ENCODE measurements at regions not wholly inside any gene's neighbourhood (a gene's known extent, or its start where the extent isn't known, plus 50 kb on each side); places are given as distances from the start of the nearest gene placed in this dataset.
A peak's percentile ranks its signal among the peaks of the same experiment; 100 is the strongest.

- Histone ChIP-seq H3K36me3 (ENCODE audit: low read depth) (no peaks in the 10 kb centered on the region), H3K4me1 (ENCODE audit: low read depth) (peaks cover 10% of the 10 kb centered on the region), H3K4me3 (no peak overlapping the region), H3K9me3 (no peaks in the 10 kb centered on the region)
- ATAC-seq (peak; percentile 65), DNase-seq (peak in 1 of 3 donors; percentile 14)
- TF ChIP-seq, protein P1, sequence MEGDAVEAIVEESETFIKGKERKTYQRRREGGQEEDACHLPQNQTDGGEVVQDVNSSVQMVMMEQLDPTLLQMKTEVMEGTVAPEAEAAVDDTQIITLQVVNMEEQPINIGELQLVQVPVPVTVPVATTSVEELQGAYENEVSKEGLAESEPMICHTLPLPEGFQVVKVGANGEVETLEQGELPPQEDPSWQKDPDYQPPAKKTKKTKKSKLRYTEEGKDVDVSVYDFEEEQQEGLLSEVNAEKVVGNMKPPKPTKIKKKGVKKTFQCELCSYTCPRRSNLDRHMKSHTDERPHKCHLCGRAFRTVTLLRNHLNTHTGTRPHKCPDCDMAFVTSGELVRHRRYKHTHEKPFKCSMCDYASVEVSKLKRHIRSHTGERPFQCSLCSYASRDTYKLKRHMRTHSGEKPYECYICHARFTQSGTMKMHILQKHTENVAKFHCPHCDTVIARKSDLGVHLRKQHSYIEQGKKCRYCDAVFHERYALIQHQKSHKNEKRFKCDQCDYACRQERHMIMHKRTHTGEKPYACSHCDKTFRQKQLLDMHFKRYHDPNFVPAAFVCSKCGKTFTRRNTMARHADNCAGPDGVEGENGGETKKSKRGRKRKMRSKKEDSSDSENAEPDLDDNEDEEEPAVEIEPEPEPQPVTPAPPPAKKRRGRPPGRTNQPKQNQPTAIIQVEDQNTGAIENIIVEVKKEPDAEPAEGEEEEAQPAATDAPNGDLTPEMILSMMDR (IDR thresholded peaks at IDR 0.05) = no peak
- intact Hi-C loops (cut with DNase I, micrococcal nuclease) = no loop called here
These were observed 89.0 kb downstream of the TEX29 start for GRCh38 chr13:111409413-111409812.

DNA sequence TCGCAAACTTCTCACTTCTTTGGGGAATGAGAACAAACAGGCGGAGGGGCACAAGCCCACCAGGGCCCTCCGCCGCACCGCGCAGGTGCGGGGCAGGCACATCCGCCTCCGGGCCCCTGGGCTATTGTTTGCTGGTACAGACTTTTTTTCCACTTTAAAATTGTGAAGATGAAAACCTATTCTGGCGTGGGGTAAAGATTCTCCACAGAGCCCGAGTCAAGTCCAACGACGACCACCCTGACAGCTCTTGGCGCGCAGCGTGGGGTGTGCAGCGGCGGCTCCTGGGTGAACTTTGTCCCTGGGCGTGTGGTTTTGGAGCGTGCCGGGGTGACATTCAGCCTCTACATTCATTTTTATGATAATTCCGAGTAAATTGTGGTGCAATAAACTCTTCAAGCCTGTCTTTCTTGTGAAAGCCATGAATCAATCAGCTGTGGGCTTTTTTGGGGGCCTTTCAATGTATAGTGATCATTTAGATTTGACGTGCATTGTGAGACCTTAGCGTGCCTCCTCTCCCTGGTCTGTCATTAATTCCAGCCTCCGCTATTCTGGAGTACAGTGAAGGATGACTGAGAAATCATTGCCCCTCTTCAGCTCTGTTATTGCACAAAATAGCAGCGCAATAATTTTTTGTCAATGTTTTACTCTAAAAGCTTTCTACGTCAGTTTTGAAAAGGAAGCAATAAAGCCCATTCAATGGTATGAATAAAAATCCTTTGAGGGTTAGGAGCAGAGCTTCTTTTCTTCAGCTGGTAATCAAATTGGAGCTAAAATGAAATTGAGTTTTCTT is 90.0 kb downstream of the TEX29 start:
- Histone ChIP-seq H3K9me3 (no peaks in the 10 kb centered on the region), H3K36me3 (ENCODE audit: low read depth) (no peaks in the 10 kb centered on the region), H3K4me1 (ENCODE audit: low read depth) (peaks cover 10% of the 10 kb centered on the region), H3K4me3 (no peak overlapping the region)
- ATAC-seq (no peak), DNase-seq (peak in 1 of 3 donors; percentile 19)
- TF ChIP-seq, protein P1 (IDR thresholded peaks at IDR 0.05) = no peak
- intact Hi-C loops (cut with DNase I, micrococcal nuclease) = no loop called here

- ATAC-seq = no peak
- no peak overlapping the region for H3K4me3 ChIP-seq
- intact Hi-C loops (cut with DNase I, micrococcal nuclease) = no loop called here
- TF ChIP-seq, protein P1 (IDR thresholded peaks at IDR 0.05) = no peak
- H3K4me1 ChIP-seq (ENCODE audit: low read depth) = peaks cover 10% of the 10 kb centered on the region
- no peak for DNase-seq
- H3K9me3 ChIP-seq = no peaks in the 10 kb centered on the region
- H3K36me3 ChIP-seq (ENCODE audit: low read depth) = no peaks in the 10 kb centered on the region
These were observed 90.9 kb downstream of the TEX29 start for GRCh38 chr13:111411151-111411858.

DNA sequence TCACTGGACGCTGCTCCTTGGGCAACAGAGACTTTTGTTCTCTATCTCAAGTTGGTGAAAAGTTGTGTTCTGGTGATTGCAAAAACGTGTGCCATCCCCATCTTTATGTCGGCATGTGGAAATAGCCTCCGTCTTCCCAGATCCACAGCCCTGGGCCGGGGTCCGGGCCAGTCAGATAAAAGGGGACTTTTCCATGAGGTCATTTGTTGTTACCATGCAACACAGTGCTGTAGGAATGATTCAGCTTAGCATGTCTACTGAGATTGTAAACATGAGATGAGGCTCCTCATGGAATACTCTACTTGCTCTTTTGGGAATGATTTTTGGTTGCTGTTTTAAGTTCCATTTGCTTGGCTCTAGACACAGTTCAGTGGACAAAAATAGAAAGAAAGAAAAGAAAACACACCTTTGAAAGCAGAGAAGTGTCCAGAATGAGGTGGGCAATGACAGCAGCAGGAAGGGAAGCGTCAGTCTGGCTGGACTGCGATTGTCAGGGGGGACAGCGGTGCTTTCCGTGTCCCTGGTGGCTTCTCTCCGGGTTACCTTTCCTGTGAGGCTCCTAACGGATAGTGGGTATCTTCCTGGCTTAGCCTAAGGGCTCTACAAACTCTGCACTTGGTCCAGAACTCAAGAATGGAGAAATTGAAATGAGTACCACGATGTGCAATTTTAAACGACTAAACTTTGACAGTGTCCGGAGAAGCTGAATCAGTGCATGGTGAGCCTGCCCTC is 91.6 kb downstream of the TEX29 start:
- Histone ChIP-seq H3K4me1 (ENCODE audit: low read depth) (peaks cover 10% of the 10 kb centered on the region), H3K4me3 (no peak overlapping the region), H3K9me3 (no peaks in the 10 kb centered on the region), H3K36me3 (ENCODE audit: low read depth) (no peaks in the 10 kb centered on the region)
- intact Hi-C loops (cut with DNase I, micrococcal nuclease) = no loop called here
- ATAC-seq = no peak
- DNase-seq = no peak
- TF ChIP-seq, protein P1 (IDR thresholded peaks at IDR 0.05) = no peak

DNA sequence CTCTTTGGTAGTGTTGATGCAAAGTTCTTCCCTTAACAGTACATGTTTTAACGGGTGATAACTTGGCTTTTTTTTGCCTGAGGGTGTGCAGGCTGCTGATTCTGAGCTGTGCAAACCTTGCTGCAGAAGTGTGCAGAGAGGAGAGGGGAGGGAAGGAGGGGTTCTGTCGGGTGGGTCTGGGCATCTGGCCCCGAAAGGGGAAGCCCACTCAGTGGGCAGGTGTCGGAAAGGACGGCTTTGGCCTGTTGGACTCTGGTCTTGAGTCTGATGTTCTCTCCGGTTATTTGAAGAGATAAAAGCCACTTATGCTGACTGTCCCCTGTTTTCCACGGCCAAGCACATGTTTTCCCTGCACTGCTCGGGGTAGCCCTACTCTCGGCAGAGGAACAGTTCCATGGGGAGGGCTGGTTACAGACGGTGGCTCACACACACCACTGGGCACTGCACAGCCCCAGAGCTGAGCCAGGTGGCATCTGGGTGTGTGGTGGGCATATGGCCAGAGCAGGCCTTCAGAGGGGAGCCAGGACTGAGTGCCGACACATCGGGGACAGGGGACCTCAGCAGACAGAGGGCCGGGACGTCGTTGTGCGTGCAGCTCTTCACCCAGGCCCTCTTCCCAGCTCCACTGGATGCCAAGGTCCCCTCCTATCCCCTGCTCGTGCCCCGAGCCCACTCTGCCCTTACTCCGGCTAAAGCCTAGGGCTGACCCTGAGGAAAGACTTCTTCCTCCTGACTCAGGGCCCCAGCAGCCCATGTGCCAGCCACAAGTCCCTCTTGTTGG is 93.2 kb downstream of the TEX29 start:
- DNase-seq (no peak), ATAC-seq (no peak)
- Histone ChIP-seq H3K36me3 (ENCODE audit: low read depth) (no peaks in the 10 kb centered on the region), H3K4me3 (no peak overlapping the region), H3K9me3 (no peaks in the 10 kb centered on the region), H3K4me1 (ENCODE audit: low read depth) (peaks cover 10% of the 10 kb centered on the region)
- intact Hi-C loops (cut with DNase I, micrococcal nuclease) = no loop called here
- TF ChIP-seq, protein P1 (IDR thresholded peaks at IDR 0.05) = no peak

Measured in mucosa of descending colon (tissue), 3 donors.